HG02870 (cell line): ENCODE measurements at regions not wholly inside any gene's neighbourhood (a gene's known extent, or its start where the extent isn't known, plus 50 kb on each side); places are given as distances from the start of the nearest gene placed in this dataset.
"Not testable (repeated sequence)": the region's sequence is repeated elsewhere in the genome, so short reads cannot be mapped to it uniquely, and the experiment has no call there.

Source experiments
- ATAC-seq: cut with Tn5 transposase; IDR thresholded peaks from one replicate; pipeline ENCODE4 v1.9.1; 2021; ENCODE audit warnings: mild to moderate bottlenecking, moderate library complexity; ENCODE audit not compliant: unreplicated experiment

GRCh38 chr2:13923823-13924222 is 708.7 kb upstream of the LRATD1 start:
- ATAC-seq = no peak

GRCh38 chr2:13942111-13942510 is 690.4 kb upstream of the LRATD1 start:
- no peak for ATAC-seq

DNA sequence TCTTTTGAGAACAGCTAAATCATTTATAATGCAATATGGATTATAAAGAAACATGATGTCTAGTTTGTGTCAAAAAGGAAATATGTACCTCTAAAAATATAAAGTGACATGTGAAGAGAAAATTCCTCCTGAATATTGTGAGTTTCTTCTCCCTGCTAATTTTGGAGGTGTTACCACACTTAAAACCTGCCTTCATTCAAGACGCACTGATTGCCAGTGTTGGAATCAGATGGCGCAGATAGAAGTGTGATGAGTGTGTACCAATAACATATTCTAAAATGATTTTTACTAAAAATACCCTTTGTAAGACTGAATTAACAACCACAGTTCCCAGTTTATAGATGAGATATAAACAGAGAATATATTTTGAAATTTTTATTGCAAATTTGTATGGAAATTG is 681.8 kb upstream of the LRATD1 start:
- ATAC-seq = no peak

DNA sequence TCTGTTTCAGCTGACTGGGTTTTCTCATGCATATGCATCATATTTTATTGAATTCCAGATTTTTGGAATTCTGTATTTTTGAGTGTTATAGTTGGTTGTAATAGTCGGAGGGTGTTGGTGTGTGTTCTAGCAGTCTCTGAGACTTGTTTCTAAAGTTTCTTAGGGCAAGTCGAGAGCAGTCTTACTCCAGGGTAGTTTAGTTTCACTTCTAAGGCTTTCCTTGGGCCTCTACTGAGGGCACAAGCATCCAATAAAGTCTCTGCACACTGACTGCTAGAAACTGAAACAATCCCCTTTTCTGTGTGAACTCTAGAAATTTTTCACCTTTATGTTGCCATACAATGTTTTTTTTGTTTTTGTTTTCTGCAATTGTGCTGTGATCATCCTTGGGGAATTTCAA is 663.7 kb upstream of the LRATD1 start:
- no peak for ATAC-seq

GRCh38 chr2:13986119-13986720 is 646.3 kb upstream of the LRATD1 start:
- no peak for ATAC-seq

DNA sequence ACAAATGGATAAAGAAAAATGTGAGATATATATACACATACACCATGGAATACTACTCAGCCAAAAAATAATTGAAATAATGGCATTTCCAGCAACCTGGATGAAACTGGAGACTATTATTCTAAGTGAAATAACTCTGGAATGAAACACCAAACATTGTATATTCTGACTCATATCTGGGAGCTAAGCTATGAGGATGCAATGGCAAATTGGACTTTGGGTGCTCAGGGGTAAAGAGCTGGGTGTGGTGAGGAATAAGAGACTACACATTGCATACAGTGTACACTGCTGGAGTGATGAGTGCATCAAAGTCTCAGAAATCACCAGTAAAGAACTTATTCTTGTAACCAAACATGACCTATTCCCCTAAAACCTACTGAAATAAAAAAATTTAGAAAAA is 636.0 kb upstream of the LRATD1 start:
- ATAC-seq = no peak

DNA sequence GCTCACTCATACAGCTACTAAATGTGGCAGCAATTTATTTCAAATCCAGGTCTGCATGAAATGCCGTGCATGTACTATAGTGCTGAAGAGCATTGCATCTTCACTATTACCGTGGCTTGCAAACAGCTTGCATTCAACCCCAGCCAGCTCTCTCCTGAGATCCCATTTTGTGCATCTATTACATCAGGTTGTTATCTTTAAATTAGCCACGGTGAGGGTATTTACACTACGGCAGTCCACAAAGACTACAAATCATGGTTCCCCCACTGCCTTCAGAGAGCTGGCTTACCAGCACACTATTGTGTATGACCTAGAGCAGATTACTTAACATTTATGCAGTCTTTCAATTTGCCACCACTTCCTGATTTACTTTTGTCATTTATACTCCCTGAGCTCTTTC is 621.3 kb upstream of the LRATD1 start:
- no peak for ATAC-seq

DNA sequence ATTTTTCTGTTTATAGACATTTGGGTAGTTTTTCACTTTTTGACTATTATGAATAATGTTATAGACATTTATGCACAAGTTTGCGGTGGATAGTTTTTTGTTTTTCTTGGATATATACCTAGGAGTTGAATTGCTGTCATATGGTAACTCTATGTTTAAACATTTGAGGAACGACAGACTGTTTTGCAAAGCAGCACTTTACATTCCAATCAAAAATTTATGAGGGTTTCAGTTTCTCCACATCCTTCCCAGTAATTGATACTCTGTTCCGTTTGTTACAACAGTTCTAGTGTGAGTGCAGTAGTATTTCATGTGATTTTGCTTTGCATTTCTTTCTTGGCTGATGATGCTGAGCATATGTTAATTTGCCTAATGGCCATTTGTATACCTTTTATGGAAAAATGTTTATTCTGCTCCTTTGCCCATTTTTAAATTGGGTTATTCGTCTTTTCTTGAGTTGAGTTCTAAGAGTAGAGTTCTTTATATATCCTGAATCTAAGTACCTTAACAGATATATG is 617.3 kb upstream of the LRATD1 start:
- ATAC-seq = no peak

DNA sequence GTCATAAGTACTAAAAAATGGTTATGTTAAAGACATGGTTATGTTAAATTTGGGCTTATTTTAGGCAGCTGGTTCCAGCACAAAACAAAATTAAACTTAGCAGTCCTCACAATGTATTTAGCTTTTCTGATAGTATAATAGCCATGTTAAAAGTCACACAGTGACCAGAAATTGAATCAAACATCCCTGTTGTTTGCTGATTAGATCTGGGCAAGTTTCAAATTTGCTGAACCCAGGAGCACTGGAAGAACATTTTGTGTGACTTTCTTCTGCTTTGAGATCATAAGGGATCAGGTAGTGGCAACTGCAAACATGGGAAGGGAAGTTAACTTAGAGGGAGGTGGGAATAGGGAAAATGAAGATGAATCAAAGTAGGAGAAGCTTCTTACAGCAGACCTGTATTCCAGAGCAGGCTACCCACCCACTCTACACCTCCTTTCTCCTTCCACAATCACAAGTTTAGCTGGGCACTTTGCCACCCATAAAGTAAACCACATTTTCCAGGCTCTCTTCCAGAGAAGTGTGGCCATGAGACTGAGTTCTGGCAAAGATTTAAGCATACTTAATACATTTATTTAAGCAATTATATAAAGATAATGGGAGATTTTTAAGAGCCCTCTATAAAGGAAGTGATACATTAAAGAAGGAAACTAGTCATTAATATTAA is 616.1 kb upstream of the LRATD1 start:
- no peak for ATAC-seq

DNA sequence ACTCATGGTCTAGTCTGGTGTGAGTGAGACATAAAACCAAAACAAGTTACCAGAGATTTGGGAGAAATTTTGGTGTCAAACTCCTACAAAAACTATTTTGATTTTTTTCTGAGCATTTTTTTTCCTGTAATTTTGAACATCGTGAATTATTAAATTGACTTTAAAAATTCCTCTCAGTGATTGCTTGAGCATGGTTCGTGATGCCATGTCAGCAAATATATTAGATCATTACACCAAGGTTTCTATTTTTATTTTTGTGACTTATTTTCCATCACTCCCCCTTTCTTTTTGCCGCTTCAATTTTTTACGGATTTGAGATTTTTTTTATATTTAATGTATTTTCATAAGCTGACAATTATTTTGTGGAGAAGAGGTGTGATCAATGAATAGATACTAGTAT is 613.9 kb upstream of the LRATD1 start:
- no peak for ATAC-seq

- no peak for ATAC-seq
Measured at GRCh38 chr2:14023558-14023957, 609.0 kb upstream of the LRATD1 start.

GRCh38 chr2:14039134-14039533 is 593.4 kb upstream of the LRATD1 start:
- ATAC-seq = no peak

DNA sequence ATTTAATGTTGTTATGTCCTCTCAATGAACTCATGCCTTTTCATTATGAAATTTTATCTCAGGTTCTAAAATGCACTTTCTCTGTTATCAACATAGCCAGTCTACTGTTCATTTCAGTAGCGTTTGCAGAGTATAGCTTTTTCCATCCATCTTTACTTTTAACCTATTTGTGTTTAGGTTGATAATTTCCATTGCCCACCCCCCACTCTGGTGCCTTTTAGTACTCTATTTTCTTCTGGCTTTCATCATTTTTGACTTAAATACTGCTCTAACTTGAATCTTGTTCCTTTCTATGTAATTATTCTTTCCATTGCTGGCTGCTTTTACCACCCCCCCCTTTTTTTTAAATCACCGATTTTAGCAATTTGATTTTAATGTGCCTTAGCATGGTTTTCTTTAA is 585.0 kb upstream of the LRATD1 start:
- no peak for ATAC-seq

DNA sequence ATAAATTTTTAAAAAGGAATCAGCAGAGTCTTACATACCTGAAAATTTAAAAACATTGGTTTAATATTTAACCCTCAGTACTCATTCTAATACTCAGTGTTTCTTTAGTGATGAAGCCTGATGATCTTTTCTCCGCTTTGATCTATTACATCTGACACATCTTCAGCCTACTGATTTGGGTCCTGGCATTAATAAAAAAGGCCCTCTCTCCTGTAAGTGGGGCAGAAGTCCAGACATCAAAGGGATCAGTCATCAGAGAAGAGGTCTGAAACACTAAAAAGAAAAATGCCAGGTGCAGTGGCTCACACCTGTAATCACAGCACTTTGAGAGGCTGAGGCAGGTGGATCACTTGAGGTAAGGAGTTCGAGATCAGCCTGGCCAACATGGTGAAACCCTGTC is 581.1 kb upstream of the LRATD1 start:
- no peak for ATAC-seq

- no peak for ATAC-seq
Measured at GRCh38 chr2:14053105-14053504, 579.4 kb upstream of the LRATD1 start.

DNA sequence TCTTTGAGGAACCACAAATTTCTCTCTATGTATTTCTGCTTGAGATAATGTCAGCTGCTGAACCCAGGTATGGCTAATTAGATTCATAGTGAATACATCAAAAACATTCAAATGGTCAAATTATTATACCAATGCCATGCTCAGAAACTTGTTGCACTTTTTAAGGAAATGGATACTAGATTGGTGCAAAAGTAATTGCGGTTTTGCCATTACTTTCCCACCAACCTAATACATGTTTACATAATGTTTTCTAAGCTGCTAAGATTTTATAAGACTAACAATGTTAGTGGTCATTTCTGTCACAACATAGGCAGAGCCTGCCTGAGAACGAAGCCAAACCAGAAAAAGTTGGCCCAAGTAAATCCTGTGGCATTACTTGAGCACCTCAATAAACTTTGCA is 568.2 kb upstream of the LRATD1 start:
- no peak for ATAC-seq

DNA sequence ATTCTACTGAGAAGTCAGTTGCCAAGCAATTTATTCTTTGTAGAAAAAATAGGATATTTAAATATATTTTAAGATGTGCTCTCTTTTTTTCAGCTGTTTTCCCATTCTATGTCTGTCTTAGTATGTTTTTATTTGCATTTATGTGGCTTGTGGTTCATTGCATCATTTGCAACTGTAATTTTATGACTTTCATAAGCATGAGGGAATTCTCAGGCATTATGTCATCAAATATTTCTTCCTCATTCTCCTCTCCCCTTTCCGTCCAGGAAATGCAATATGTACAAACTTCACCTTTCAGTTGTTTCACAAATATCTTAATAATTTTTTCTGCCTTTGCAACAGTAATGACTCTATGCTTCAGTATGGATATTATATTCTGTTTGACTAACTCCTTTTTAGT is 560.2 kb upstream of the LRATD1 start:
- ATAC-seq = no peak

GRCh38 chr2:14074691-14075090 is 557.8 kb upstream of the LRATD1 start:
- ATAC-seq = no peak

DNA sequence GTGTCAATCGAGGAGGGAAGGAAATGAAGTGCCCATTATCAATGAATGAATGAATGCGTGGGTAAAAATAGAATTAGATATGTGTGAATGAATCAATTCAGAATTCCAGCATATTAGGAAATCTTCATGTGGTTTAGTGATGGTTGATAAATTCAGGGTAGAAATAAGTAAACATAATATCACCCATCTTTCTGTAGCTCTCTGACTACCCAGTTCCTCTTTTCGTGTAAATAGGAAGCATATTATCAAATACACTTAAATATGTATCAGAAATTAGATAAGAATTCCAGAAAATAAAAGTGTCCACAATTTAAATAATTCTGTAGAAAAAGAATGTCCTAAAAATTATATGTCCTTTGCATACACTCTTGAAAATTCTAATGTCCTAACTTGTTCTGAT is 552.9 kb upstream of the LRATD1 start:
- ATAC-seq = no peak

DNA sequence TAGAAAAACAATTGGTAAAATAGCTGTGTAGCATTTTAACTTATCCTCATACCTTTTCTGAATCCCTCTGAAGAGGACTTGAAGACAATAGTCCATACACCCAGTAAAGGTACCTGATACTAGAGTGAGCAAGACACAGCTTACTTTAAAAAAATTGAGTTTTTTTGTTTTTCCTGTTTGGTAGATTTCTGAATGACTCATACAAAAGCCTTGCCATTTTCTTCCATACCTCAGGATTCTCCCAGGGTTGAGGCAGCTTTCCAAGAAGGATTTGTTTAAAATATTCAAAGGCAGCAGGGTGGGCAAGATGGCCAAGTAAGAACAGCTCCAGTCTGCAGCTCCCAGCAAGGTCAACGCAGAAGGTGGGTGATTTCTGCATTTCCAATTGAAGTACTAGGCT is 551.0 kb upstream of the LRATD1 start:
- ATAC-seq = no peak

DNA sequence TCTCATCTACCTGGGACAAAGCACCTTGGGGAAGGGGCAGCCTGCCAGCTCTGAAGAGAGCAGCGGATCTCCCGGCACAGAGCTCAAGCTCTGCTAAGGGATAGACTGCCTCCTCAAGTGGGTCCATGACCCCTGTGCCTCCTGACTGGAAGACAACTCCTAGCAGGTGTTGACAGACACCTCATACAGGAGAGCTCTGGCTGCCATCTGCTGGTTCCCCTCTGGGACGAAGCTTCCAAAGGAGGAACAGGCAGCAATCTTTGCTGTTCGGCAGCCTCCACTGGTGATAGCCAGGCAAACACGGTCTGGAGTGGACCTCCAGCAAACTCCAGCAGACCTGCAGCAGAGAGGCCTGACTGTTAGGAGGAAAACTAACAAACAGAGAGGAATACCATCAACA is 549.9 kb upstream of the LRATD1 start:
- ATAC-seq = no peak

- no peak for ATAC-seq
Measured at GRCh38 chr2:14094592-14094991, 537.9 kb upstream of the LRATD1 start.

DNA sequence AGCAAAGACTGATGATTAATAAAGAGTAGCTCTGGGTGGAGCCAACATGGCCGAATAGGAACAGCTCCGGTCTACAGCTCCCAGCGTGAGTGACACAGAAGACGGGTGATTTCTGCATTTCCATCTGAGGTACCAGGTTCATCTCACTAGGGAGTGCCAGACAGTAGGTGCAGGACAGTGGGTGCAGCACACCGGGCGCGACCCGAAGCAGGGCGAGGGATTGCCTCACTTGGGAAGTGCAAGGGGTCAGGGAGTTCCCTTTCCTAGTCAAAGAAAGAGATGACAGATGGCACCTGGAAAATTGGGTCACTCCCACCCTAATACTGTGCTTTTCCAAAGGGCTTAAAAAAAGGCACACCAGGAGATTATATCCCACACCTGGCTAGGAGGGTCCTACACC is 533.4 kb upstream of the LRATD1 start:
- ATAC-seq = not testable (repeated sequence)
